Uterus (tissue), 2 donors: ENCODE measurements at regions not wholly inside any gene's neighbourhood (a gene's known extent, or its start where the extent isn't known, plus 50 kb on each side); places are given as distances from the start of the nearest gene placed in this dataset.

Experiments used
- POLR2A ChIP-seq, 2 donors: fragments of 450-650 bp; IDR thresholded peaks; one replicate each; pipeline ENCODE4 v1.6.1; 2016; ENCODE audit warnings: antibody characterized with exemption in 2 of 2, mild to moderate bottlenecking in 1 of 2, moderate library complexity in 1 of 2
- TF ChIP-seq, protein P1 (sequence below), 4 experiments: fragments of 200-600 bp in 2 of 4; fragments of 450-650 bp in 2 of 4; sonication (generic) in 2 of 4; IDR thresholded peaks; one replicate each; pipeline ENCODE4 v1.5.1; 2016 to 2019; ENCODE audit warnings: antibody characterized with exemption in 4 of 4, mild to moderate bottlenecking in 2 of 4, moderate library complexity in 1 of 4

DNA sequence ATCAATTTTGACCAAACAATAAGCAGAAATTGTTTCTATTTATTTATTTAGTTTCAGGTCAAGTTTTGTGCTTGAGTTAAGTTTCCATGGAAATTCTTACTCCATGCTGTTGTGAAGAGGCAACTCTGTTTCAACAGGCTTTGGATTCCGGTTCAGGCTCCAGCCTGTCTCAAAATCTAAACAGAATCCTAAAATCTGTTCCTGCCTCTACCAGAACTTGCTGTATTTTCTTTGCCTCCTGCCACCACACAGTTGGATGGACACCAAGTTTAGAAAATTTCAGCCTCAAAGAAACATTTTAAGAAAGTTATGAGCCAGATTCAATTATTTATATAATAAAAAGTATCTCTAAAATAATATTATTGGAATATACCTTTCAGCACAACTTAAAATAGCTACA, 330.9 kb downstream of the FOXG1 start:
- TF ChIP-seq POLR2A (IDR thresholded peaks at IDR 0.05) = no peak
- TF ChIP-seq, protein P1, sequence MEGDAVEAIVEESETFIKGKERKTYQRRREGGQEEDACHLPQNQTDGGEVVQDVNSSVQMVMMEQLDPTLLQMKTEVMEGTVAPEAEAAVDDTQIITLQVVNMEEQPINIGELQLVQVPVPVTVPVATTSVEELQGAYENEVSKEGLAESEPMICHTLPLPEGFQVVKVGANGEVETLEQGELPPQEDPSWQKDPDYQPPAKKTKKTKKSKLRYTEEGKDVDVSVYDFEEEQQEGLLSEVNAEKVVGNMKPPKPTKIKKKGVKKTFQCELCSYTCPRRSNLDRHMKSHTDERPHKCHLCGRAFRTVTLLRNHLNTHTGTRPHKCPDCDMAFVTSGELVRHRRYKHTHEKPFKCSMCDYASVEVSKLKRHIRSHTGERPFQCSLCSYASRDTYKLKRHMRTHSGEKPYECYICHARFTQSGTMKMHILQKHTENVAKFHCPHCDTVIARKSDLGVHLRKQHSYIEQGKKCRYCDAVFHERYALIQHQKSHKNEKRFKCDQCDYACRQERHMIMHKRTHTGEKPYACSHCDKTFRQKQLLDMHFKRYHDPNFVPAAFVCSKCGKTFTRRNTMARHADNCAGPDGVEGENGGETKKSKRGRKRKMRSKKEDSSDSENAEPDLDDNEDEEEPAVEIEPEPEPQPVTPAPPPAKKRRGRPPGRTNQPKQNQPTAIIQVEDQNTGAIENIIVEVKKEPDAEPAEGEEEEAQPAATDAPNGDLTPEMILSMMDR (IDR thresholded peaks at IDR 0.05) = no peak
